Dermis blood vessel endothelial cell (primary cell): ENCODE measurements at regions not wholly inside any gene's neighbourhood (a gene's known extent, or its start where the extent isn't known, plus 50 kb on each side); places are given as distances from the start of the nearest gene placed in this dataset.
"Not testable (repeated sequence)": the region's sequence is repeated elsewhere in the genome, so short reads cannot be mapped to it uniquely, and the experiment has no call there.

ENCODE experiments used
- DNase-seq: peaks from one replicate; pipeline ENCODE4 v3.0.0; 2010

GRCh38 chr6:100226811-100227210, 232.8 kb upstream of the MCHR2 start:
- DNase-seq, result no peak

- DNase-seq, result not testable (repeated sequence)
Observed at GRCh38 chr6:100223952-100224351, 229.9 kb upstream of the MCHR2 start.

GRCh38 chr6:100220543-100220942, 226.5 kb upstream of the MCHR2 start:
- no peak for DNase-seq

- no peak for DNase-seq
Observed at GRCh38 chr6:100217225-100218012, 223.4 kb upstream of the MCHR2 start.

- DNase-seq, result no peak
Observed at GRCh38 chr6:100216760-100217159, 222.7 kb upstream of the MCHR2 start.

GRCh38 chr6:100212131-100212530, 218.1 kb upstream of the MCHR2 start:
- no peak for DNase-seq

GRCh38 chr6:100210137-100211117, 216.4 kb upstream of the MCHR2 start:
- peak; percentile 48 for DNase-seq

- DNase-seq, result no peak
Observed at GRCh38 chr6:100209323-100210136, 215.5 kb upstream of the MCHR2 start.

GRCh38 chr6:100203400-100203799, 209.4 kb upstream of the MCHR2 start:
- no peak for DNase-seq

- no peak for DNase-seq
Observed at GRCh38 chr6:100202417-100203194, 208.6 kb upstream of the MCHR2 start.

GRCh38 chr6:100196214-100196982, 202.4 kb upstream of the MCHR2 start:
- not testable (repeated sequence) for DNase-seq

- not testable (repeated sequence) for DNase-seq
Observed at GRCh38 chr6:100195244-100195643, 201.2 kb upstream of the MCHR2 start.

GRCh38 chr6:100194535-100194934, 200.5 kb upstream of the MCHR2 start:
- no peak for DNase-seq

GRCh38 chr6:100188754-100189153, 194.7 kb upstream of the MCHR2 start:
- no peak for DNase-seq

GRCh38 chr6:100186552-100186951, 192.5 kb upstream of the MCHR2 start:
- DNase-seq, result no peak

- no peak for DNase-seq
Observed at GRCh38 chr6:100185615-100186014, 191.6 kb upstream of the MCHR2 start.

GRCh38 chr6:100184473-100184872, 190.4 kb upstream of the MCHR2 start:
- no peak for DNase-seq

GRCh38 chr6:100182313-100182712, 188.3 kb upstream of the MCHR2 start:
- DNase-seq, result no peak

GRCh38 chr6:100181309-100181708, 187.3 kb upstream of the MCHR2 start:
- DNase-seq, result no peak

- no peak for DNase-seq
Observed at GRCh38 chr6:100179576-100179975, 185.6 kb upstream of the MCHR2 start.

GRCh38 chr6:100177956-100178355, 183.9 kb upstream of the MCHR2 start:
- DNase-seq, result no peak
